Esophagus squamous epithelium (tissue), 4 donors: ENCODE measurements at regions not wholly inside any gene's neighbourhood (a gene's known extent, or its start where the extent isn't known, plus 50 kb on each side); places are given as distances from the start of the nearest gene placed in this dataset.

ENCODE experiments used
- POLR2A ChIP-seq, 4 donors: fragments of 450-650 bp; IDR thresholded peaks; one replicate each; pipeline ENCODE4 v1.6.1; 2017; ENCODE audit warnings: antibody characterized with exemption in 4 of 4, mild to moderate bottlenecking in 4 of 4, moderate library complexity in 3 of 4
- TF ChIP-seq, protein P1 (sequence below), 6 experiments: fragments of 450-650 bp in 4 of 6; fragments of 200-600 bp in 2 of 6; sonication (generic) in 2 of 6; IDR thresholded peaks; one replicate each; pipeline ENCODE4 v1.5.1; 2016 to 2019; ENCODE audit warnings: antibody characterized with exemption in 6 of 6, mild to moderate bottlenecking in 4 of 6, moderate library complexity in 4 of 6

DNA sequence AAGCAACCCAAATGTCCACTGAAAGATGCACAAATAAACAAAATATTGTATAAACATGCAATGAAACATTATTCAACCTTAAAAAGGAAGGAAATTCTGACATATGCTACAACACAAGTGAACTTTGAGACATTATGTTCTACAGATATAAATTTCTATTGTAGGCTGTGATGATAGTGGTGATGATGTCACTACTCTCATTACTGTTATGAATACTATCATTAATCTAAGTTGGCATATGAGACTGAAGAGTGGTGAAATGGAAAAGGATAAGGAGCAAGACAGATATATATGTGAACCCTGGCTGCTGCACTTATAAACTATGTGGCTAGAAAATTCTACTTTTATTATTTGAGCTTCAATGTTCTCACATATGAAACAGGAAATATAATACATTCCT lies 360.2 kb downstream of the TFAP2A start:
- TF ChIP-seq, protein P1, sequence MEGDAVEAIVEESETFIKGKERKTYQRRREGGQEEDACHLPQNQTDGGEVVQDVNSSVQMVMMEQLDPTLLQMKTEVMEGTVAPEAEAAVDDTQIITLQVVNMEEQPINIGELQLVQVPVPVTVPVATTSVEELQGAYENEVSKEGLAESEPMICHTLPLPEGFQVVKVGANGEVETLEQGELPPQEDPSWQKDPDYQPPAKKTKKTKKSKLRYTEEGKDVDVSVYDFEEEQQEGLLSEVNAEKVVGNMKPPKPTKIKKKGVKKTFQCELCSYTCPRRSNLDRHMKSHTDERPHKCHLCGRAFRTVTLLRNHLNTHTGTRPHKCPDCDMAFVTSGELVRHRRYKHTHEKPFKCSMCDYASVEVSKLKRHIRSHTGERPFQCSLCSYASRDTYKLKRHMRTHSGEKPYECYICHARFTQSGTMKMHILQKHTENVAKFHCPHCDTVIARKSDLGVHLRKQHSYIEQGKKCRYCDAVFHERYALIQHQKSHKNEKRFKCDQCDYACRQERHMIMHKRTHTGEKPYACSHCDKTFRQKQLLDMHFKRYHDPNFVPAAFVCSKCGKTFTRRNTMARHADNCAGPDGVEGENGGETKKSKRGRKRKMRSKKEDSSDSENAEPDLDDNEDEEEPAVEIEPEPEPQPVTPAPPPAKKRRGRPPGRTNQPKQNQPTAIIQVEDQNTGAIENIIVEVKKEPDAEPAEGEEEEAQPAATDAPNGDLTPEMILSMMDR (IDR thresholded peaks at IDR 0.05): no peak
- TF ChIP-seq POLR2A (IDR thresholded peaks at IDR 0.05): no peak
